ENCODE measurements at regions not wholly inside any gene's neighbourhood (a gene's known extent, or its start where the extent isn't known, plus 50 kb on each side); places are given as distances from the start of the nearest gene placed in this dataset.
"Not testable (repeated sequence)": the region's sequence is repeated elsewhere in the genome, so short reads cannot be mapped to it uniquely, and the experiment has no call there.

DNA sequence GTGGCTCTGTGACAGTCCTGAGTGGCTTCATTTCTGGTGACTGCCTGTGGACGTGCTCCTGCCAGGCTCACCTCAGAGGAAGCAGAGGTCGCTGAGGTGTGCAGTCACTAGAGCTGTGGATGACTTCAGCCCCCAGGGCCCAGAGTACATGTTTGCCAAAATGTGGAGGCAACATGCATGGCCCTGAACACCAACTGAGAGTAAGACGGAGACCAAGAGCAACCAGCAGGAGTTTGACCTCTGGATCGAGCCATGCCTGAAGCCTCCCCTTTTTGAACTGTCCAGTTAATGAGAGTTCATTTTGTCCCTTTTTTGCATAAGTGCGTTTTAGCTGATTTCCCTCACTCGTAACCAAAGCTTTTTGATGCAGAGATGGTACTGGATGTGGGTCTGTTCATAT is 184.9 kb downstream of the RTP5 start:
- TF ChIP-seq POLR2AphosphoS5 (IDR thresholded peaks at IDR 0.05; ENCODE audit: borderline replicate concordance, low read depth, low read length) (no peak), EZH2 (IDR thresholded peaks at IDR 0.05) (no peak), FOXP2 (optimal IDR thresholded peaks at IDR 0.05; ENCODE audit: control extremely low read depth, extremely low read length, insufficient read depth) (no peak)
- no peaks in the 10 kb centered on the region for H3K9me3 ChIP-seq (ENCODE audit: low read depth, low read length)
- H3K27ac ChIP-seq: no peak overlapping the region
- DNase-seq (ENCODE audit: low read depth, low spot score): no peak
- no peak overlapping the region for H3K4me3 ChIP-seq
- no peaks in the 10 kb centered on the region for H3K36me3 ChIP-seq (ENCODE audit: insufficient read depth, low read length)
- no peak overlapping the region for H3K9ac ChIP-seq (ENCODE audit: insufficient read length)

- TF ChIP-seq FOXP2 (optimal IDR thresholded peaks at IDR 0.05; ENCODE audit: control extremely low read depth, extremely low read length, insufficient read depth): no peak
- TF ChIP-seq POLR2AphosphoS5 (IDR thresholded peaks at IDR 0.05; ENCODE audit: borderline replicate concordance, low read depth, low read length): no peak
- TF ChIP-seq EZH2 (IDR thresholded peaks at IDR 0.05): no peak
Measured at GRCh38 chr2:242054881-242055801, 185.6 kb downstream of the RTP5 start.

DNA sequence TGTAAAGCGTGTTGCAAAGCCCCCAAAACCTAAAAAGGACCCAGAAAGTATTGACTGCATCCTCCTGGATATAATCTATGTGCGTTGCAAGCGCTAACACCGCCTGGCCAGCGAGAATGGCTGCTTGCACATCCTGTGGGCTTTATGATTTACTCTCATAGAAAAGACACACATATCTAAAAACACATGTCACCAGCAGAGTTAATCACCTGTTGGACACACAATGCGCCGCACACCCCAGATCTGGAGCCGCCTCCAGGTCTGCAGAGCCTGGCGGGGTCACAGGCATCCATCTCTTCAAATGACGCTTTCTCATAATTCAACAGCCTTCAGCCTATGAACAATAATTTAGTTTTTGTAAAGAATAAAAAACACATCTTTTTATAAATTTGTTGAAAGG is 186.5 kb downstream of the RTP5 start:
- no peak overlapping the region for H3K27ac ChIP-seq
- TF ChIP-seq POLR2AphosphoS5 (IDR thresholded peaks at IDR 0.05; ENCODE audit: borderline replicate concordance, low read depth, low read length) (no peak), EZH2 (IDR thresholded peaks at IDR 0.05) (no peak), FOXP2 (optimal IDR thresholded peaks at IDR 0.05; ENCODE audit: control extremely low read depth, extremely low read length, insufficient read depth) (no peak)
- no peak for DNase-seq (ENCODE audit: low read depth, low spot score)
- H3K9me3 ChIP-seq (ENCODE audit: low read depth, low read length): no peaks in the 10 kb centered on the region
- H3K9ac ChIP-seq (ENCODE audit: insufficient read length): no peak overlapping the region
- H3K36me3 ChIP-seq (ENCODE audit: insufficient read depth, low read length): no peaks in the 10 kb centered on the region
- H3K4me3 ChIP-seq: no peak overlapping the region

More at GRCh38 chr2:242054881-242055801, 185.6 kb downstream of the RTP5 start:
- DNase-seq (ENCODE audit: low read depth, low spot score): no peak
- no peaks in the 10 kb centered on the region for H3K9me3 ChIP-seq (ENCODE audit: low read depth, low read length)
- no peaks in the 10 kb centered on the region for H3K36me3 ChIP-seq (ENCODE audit: insufficient read depth, low read length)
- no peak overlapping the region for H3K9ac ChIP-seq (ENCODE audit: insufficient read length)
- H3K27ac ChIP-seq: no peak overlapping the region
- no peak overlapping the region for H3K4me3 ChIP-seq

- no peak for TF ChIP-seq FOXP2 (optimal IDR thresholded peaks at IDR 0.05; ENCODE audit: control extremely low read depth, extremely low read length, insufficient read depth)
- TF ChIP-seq POLR2AphosphoS5 (IDR thresholded peaks at IDR 0.05; ENCODE audit: borderline replicate concordance, low read depth, low read length): no peak
- no peak for TF ChIP-seq EZH2 (IDR thresholded peaks at IDR 0.05)
- no peak for DNase-seq (ENCODE audit: low read depth, low spot score)
- H3K27ac ChIP-seq: no peak overlapping the region
Measured at GRCh38 chr2:242056785-242057184, 187.3 kb downstream of the RTP5 start.

GRCh38 chr2:242057379-242058040 is 188.0 kb downstream of the RTP5 start:
- no peak for DNase-seq (ENCODE audit: low read depth, low spot score)
- H3K9me3 ChIP-seq (ENCODE audit: low read depth, low read length): no peaks in the 10 kb centered on the region
- H3K9ac ChIP-seq (ENCODE audit: insufficient read length): no peak overlapping the region
- H3K27ac ChIP-seq: no peak overlapping the region
- H3K36me3 ChIP-seq (ENCODE audit: insufficient read depth, low read length): no peaks in the 10 kb centered on the region
- no peak overlapping the region for H3K4me3 ChIP-seq
- no peak for TF ChIP-seq EZH2 (IDR thresholded peaks at IDR 0.05)
- TF ChIP-seq POLR2AphosphoS5 (IDR thresholded peaks at IDR 0.05; ENCODE audit: borderline replicate concordance, low read depth, low read length): no peak

More at GRCh38 chr2:242056785-242057184, 187.3 kb downstream of the RTP5 start:
- Histone ChIP-seq H3K9ac (ENCODE audit: insufficient read length) (no peak overlapping the region), H3K36me3 (ENCODE audit: insufficient read depth, low read length) (no peaks in the 10 kb centered on the region), H3K4me3 (no peak overlapping the region), H3K9me3 (ENCODE audit: low read depth, low read length) (no peaks in the 10 kb centered on the region)

- no peak for DNase-seq (ENCODE audit: low read depth, low spot score)
- no peaks in the 10 kb centered on the region for H3K9me3 ChIP-seq (ENCODE audit: low read depth, low read length)
- no peak for TF ChIP-seq EZH2 (IDR thresholded peaks at IDR 0.05)
- TF ChIP-seq FOXP2 (optimal IDR thresholded peaks at IDR 0.05; ENCODE audit: control extremely low read depth, extremely low read length, insufficient read depth): no peak
- no peak for TF ChIP-seq POLR2AphosphoS5 (IDR thresholded peaks at IDR 0.05; ENCODE audit: borderline replicate concordance, low read depth, low read length)
- H3K36me3 ChIP-seq (ENCODE audit: insufficient read depth, low read length): no peaks in the 10 kb centered on the region
- H3K9ac ChIP-seq (ENCODE audit: insufficient read length): no peak overlapping the region
- no peak overlapping the region for H3K27ac ChIP-seq
- H3K4me3 ChIP-seq: no peak overlapping the region
Measured at GRCh38 chr2:242058116-242058680, 188.7 kb downstream of the RTP5 start.

- no peaks in the 10 kb centered on the region for H3K9me3 ChIP-seq (ENCODE audit: low read depth, low read length)
- H3K9ac ChIP-seq (ENCODE audit: insufficient read length): no peak overlapping the region
- no peak for TF ChIP-seq EZH2 (IDR thresholded peaks at IDR 0.05)
- no peak for TF ChIP-seq POLR2AphosphoS5 (IDR thresholded peaks at IDR 0.05; ENCODE audit: borderline replicate concordance, low read depth, low read length)
- no peak for TF ChIP-seq FOXP2 (optimal IDR thresholded peaks at IDR 0.05; ENCODE audit: control extremely low read depth, extremely low read length, insufficient read depth)
- DNase-seq (ENCODE audit: low read depth, low spot score): no peak
- no peak overlapping the region for H3K4me3 ChIP-seq
- no peaks in the 10 kb centered on the region for H3K36me3 ChIP-seq (ENCODE audit: insufficient read depth, low read length)
- no peak overlapping the region for H3K27ac ChIP-seq
Measured at GRCh38 chr2:242059566-242059965, 190.0 kb downstream of the RTP5 start.

DNA sequence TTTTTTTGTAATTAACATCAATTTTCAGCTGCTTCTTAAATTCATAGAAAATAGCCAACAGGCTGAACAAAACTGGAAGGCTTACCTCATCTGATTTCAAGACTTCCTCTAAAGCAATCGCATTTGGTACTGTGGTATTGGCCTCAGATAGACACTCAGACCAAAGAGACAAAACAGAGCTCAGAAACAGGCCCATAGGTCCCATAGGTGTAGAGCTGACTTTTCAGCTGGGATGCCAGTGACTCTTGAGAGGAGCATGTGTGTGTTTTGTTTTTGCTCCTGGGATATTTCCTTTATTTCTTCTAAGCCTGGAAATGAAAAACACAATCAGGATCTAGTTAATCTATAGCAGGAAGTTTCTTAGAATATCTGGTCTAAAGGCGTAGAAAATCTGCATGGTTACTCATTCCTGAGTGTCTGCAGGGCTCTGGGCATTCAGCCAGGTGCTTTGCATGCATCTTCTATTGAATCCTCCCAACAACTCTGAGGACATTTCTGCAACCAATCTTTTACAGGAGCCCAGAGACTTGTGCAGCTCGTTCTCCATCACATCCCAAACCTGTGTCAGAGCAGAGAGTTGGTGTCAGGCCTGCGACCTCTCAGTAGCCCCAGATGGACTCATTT is 190.8 kb downstream of the RTP5 start:
- TF ChIP-seq EZH2 (IDR thresholded peaks at IDR 0.05) (no peak), FOXP2 (optimal IDR thresholded peaks at IDR 0.05; ENCODE audit: control extremely low read depth, extremely low read length, insufficient read depth) (no peak), POLR2AphosphoS5 (IDR thresholded peaks at IDR 0.05; ENCODE audit: borderline replicate concordance, low read depth, low read length) (no peak)
- Histone ChIP-seq H3K4me3 (no peak overlapping the region), H3K9me3 (ENCODE audit: low read depth, low read length) (no peaks in the 10 kb centered on the region), H3K9ac (ENCODE audit: insufficient read length) (no peak overlapping the region), H3K36me3 (ENCODE audit: insufficient read depth, low read length) (no peaks in the 10 kb centered on the region), H3K27ac (peak overlapping the region; percentile 48; the same call in 1 of the 2 replicates)
- no peak for DNase-seq (ENCODE audit: low read depth, low spot score)

DNA sequence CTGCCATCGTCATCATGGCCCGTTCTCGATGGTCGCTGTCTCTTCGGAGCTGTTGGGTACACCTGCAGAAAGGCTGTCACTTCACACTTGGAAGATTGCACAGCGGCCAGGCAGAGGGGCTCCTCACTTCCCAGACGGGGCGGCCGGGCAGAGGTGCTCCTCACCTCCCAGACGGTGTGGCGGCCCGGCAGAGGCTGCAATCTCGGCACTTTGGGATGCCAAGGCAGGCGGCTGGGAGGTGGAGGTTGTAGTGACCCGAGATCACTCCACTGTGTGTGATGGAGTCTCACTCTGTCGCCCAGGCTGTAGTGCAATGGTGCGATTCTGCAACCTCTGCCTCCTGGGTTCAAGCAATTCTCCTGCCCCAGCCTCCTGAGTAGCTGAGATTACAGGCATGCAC is 192.4 kb downstream of the RTP5 start:
- not testable (repeated sequence) for H3K36me3 ChIP-seq (ENCODE audit: insufficient read depth, low read length); H3K9me3 ChIP-seq (ENCODE audit: low read depth, low read length); H3K27ac ChIP-seq; DNase-seq (ENCODE audit: low read depth, low spot score); H3K4me3 ChIP-seq; H3K9ac ChIP-seq (ENCODE audit: insufficient read length)
